Peyer's patch (tissue), 4 donors: ENCODE measurements at regions not wholly inside any gene's neighbourhood (a gene's known extent, or its start where the extent isn't known, plus 50 kb on each side); places are given as distances from the start of the nearest gene placed in this dataset.

Source experiments
- CTCF ChIP-seq, 6 experiments: fragments of 450-650 bp in 4 of 6; fragments of 200-600 bp in 2 of 6; sonication (generic) in 1 of 6; IDR thresholded peaks; one replicate each; pipeline ENCODE4 v1.5.1; 2017 to 2019; ENCODE audit warnings: antibody characterized with exemption in 6 of 6, mild to moderate bottlenecking in 3 of 6, moderate library complexity in 1 of 6
- POLR2A ChIP-seq, 2 donors: fragments of 450-650 bp; IDR thresholded peaks; one replicate each; pipeline ENCODE4 v1.5.1; 2017; ENCODE audit warnings: antibody characterized with exemption in 2 of 2, mild to moderate bottlenecking in 2 of 2, moderate library complexity in 2 of 2

DNA sequence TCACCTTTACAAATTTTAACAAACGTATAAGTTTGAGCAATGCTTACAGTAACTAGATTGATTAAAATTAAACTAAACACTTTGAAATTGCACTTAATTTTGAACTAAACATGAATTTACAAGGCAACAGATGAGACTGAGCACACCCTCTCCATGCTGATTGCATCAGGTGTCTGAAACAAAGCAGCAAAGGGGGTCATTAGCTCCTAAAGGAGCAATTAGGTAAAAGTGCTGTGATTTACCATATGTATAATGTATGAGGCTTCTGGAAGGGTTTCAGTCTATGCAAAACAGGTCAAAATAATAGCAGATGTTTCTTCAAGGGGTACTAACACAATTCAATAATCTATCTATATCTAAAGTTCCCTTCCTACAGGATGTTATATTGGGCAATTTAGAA lies 98.8 kb upstream of the LMNTD1 start:
- no peak for TF ChIP-seq CTCF (IDR thresholded peaks at IDR 0.05)
- TF ChIP-seq POLR2A (IDR thresholded peaks at IDR 0.05) = no peak
